HFFc6 (cell line): ENCODE measurements at regions not wholly inside any gene's neighbourhood (a gene's known extent, or its start where the extent isn't known, plus 50 kb on each side); places are given as distances from the start of the nearest gene placed in this dataset.
"Not testable (repeated sequence)": the region's sequence is repeated elsewhere in the genome, so short reads cannot be mapped to it uniquely, and the experiment has no call there.

Experiments
- DNase-seq: peaks from one replicate; pipeline ENCODE4 v3.0.0-alpha.2; 2018
- H3K27ac Mint-ChIP-seq: 2 replicates; pipeline ENCODE4 v1.8.0; 2020; ENCODE audit warnings: mild to moderate bottlenecking, mixed read lengths
- H3K27me3 Mint-ChIP-seq: 2 replicates; pipeline ENCODE4 v1.8.0; 2021; ENCODE audit warnings: mild to moderate bottlenecking, moderate library complexity, mixed read lengths; ENCODE audit not compliant: insufficient read depth
- H3K36me3 Mint-ChIP-seq: 2 replicates; pipeline ENCODE4 v1.8.0; 2021; ENCODE audit warnings: low read depth, mixed read lengths
- H3K4me1 Mint-ChIP-seq: 2 replicates; pipeline ENCODE4 v1.8.0; 2020; ENCODE audit warnings: low read depth, mixed read lengths
- H3K4me3 Mint-ChIP-seq: 2 replicates; pipeline ENCODE4 v1.8.0; 2020; ENCODE audit warnings: mild to moderate bottlenecking, moderate library complexity, mixed read lengths
- H3K9me3 Mint-ChIP-seq: 2 replicates; pipeline ENCODE4 v1.8.0; 2020; ENCODE audit warnings: mild to moderate bottlenecking, mixed read lengths
- CTCF ChIP-seq: fragments of 200-600 bp; sonication (generic); IDR thresholded peaks from 2 replicates; pipeline ENCODE4 v1.5.0; 2021; ENCODE audit warnings: antibody characterized with exemption, mild to moderate bottlenecking

GRCh38 chr9:15069106-15069505 is 158.9 kb upstream of the FREM1 start:
- H3K4me1 Mint-ChIP-seq = no peaks in the 10 kb centered on the region
- H3K9me3 Mint-ChIP-seq = no peaks in the 10 kb centered on the region

GRCh38 chr9:15068261-15068660 is 158.0 kb upstream of the FREM1 start:
- TF ChIP-seq CTCF = no peak
- no peaks in the 10 kb centered on the region for H3K4me1 Mint-ChIP-seq
- no peak for DNase-seq
- H3K4me3 Mint-ChIP-seq = no peak overlapping the region
- no peaks in the 10 kb centered on the region for H3K9me3 Mint-ChIP-seq
- H3K27me3 Mint-ChIP-seq = no peaks in the 10 kb centered on the region
- H3K36me3 Mint-ChIP-seq = no peaks in the 10 kb centered on the region
- no peak overlapping the region for H3K27ac Mint-ChIP-seq

More at GRCh38 chr9:15069106-15069505, 158.9 kb upstream of the FREM1 start:
- no peak for TF ChIP-seq CTCF
- no peak overlapping the region for H3K27ac Mint-ChIP-seq
- no peak for DNase-seq
- H3K36me3 Mint-ChIP-seq = no peaks in the 10 kb centered on the region
- no peaks in the 10 kb centered on the region for H3K27me3 Mint-ChIP-seq
- no peak overlapping the region for H3K4me3 Mint-ChIP-seq

- no peaks in the 10 kb centered on the region for H3K36me3 Mint-ChIP-seq
- no peak for TF ChIP-seq CTCF
- no peak overlapping the region for H3K27ac Mint-ChIP-seq
- no peak overlapping the region for H3K4me3 Mint-ChIP-seq
- no peak for DNase-seq
- peaks cover 2% of the 10 kb centered on the region; the same call in 1 of the 2 replicates for H3K27me3 Mint-ChIP-seq
- no peaks in the 10 kb centered on the region for H3K4me1 Mint-ChIP-seq
- H3K9me3 Mint-ChIP-seq = peaks cover 8% of the 10 kb centered on the region; the same call in 1 of the 2 replicates
Observed at GRCh38 chr9:15059003-15059402, 148.8 kb upstream of the FREM1 start.

GRCh38 chr9:15058236-15058635 is 148.0 kb upstream of the FREM1 start:
- H3K27ac Mint-ChIP-seq = no peak overlapping the region
- DNase-seq = no peak

GRCh38 chr9:15055284-15055683 is 145.1 kb upstream of the FREM1 start:
- not testable (repeated sequence) for DNase-seq, H3K27ac Mint-ChIP-seq, H3K36me3 Mint-ChIP-seq, H3K27me3 Mint-ChIP-seq, H3K4me3 Mint-ChIP-seq, H3K4me1 Mint-ChIP-seq
- peaks cover 20% of the 10 kb centered on the region; the same call in 1 of the 2 replicates for H3K9me3 Mint-ChIP-seq

More at GRCh38 chr9:15058236-15058635, 148.0 kb upstream of the FREM1 start:
- no peaks in the 10 kb centered on the region for H3K36me3 Mint-ChIP-seq
- H3K9me3 Mint-ChIP-seq = peaks cover 8% of the 10 kb centered on the region; the same call in 1 of the 2 replicates
- H3K4me3 Mint-ChIP-seq = no peak overlapping the region
- no peaks in the 10 kb centered on the region for H3K4me1 Mint-ChIP-seq
- peaks cover 2% of the 10 kb centered on the region; the same call in 1 of the 2 replicates for H3K27me3 Mint-ChIP-seq
- TF ChIP-seq CTCF = no peak

- no peak for DNase-seq
- Mint-ChIP-seq H3K9me3 (peaks cover 11% of the 10 kb centered on the region), H3K4me3 (no peak overlapping the region), H3K4me1 (no peaks in the 10 kb centered on the region), H3K27ac (no peak overlapping the region), H3K27me3 (peaks cover 2% of the 10 kb centered on the region; the same call in 1 of the 2 replicates), H3K36me3 (no peaks in the 10 kb centered on the region)
- no peak for TF ChIP-seq CTCF
Observed at GRCh38 chr9:15048772-15049171, 138.5 kb upstream of the FREM1 start.
